SK-N-SH (cell line): ENCODE measurements at regions not wholly inside any gene's neighbourhood (a gene's known extent, or its start where the extent isn't known, plus 50 kb on each side); places are given as distances from the start of the nearest gene placed in this dataset.

Source experiments
- CTCF ChIA-PET: fragments of 300-600, 350-600 bp; formaldehyde crosslinking; extraction: SDS; loops from one replicate; lab custom pipeline; 2021; lab: Yijun Ruan, JAX
- POLR2A ChIA-PET: fragments of 350-600 bp; sonication (Branson Sonifier 250); formaldehyde crosslinking; extraction: SDS; loops from one replicate; lab custom pipeline; 2020; ENCODE audit warnings: antibody characterized with exemption, inconsistent platforms; lab: Yijun Ruan, JAX
- DNase-seq: peaks from one replicate; pipeline ENCODE4 v3.0.0; 2012
- H2AFZ ChIP-seq: fragments of 200-600 bp; sonication (generic); 2 replicates; pipeline ENCODE4 v1.8.1; 2016; ENCODE audit warnings: antibody characterized with exemption, mild to moderate bottlenecking, low read depth
- H3F3A ChIP-seq: fragments of 200-600 bp; sonication (generic); replicated peaks from 2 replicates; pipeline ENCODE3; 2016; ENCODE audit warnings: antibody characterized with exemption, mild to moderate bottlenecking; ENCODE audit not compliant: insufficient read depth
- H3K27ac ChIP-seq, 2 experiments: fragments of 200-500 bp in 1 of 2; fragments of 200-600 bp in 1 of 2; sonication (Bioruptor generic) in 1 of 2; sonication (generic), shearing (Covaris generic) in 1 of 2; 2 replicates each; pipeline versions ENCODE4 v1.5.1 to v1.6.1; 2014 to 2016; ENCODE audit warnings: low read depth in 2 of 2, inconsistent platforms in 1 of 2, low read length in 1 of 2, mild to moderate bottlenecking in 1 of 2, mixed read lengths in 1 of 2
- H3K27me3 ChIP-seq: fragments of 200-600 bp; sonication (generic), shearing (Covaris generic); 2 replicates; pipeline ENCODE4 v1.6.1; 2016; ENCODE audit warnings: mixed run types; ENCODE audit not compliant: insufficient read depth
- H3K36me3 ChIP-seq, 2 experiments: fragments of 200-500 bp in 1 of 2; fragments of 200-600 bp in 1 of 2; sonication (Bioruptor generic) in 1 of 2; sonication (generic) in 1 of 2; replicated peaks in 1 of 2; 2 replicates each; pipeline versions ENCODE3 to v1.5.1; 2014 to 2016; ENCODE audit warnings: low read length in 1 of 2, mild to moderate bottlenecking in 1 of 2; ENCODE audit not compliant: insufficient read depth in 2 of 2, control insufficient read depth in 1 of 2
- H3K4me1 ChIP-seq, 2 experiments: fragments of 200-500 bp in 1 of 2; fragments of 200-600 bp in 1 of 2; sonication (Bioruptor generic) in 1 of 2; sonication (generic), shearing (Covaris generic) in 1 of 2; 2 replicates each; pipeline versions ENCODE4 v1.5.1 to v1.6.1; 2014 to 2016; ENCODE audit warnings: low read depth in 1 of 2, low read length in 1 of 2, mixed run types in 1 of 2; ENCODE audit not compliant: insufficient read depth in 2 of 2, control insufficient read depth in 1 of 2
- H3K4me2 ChIP-seq: fragments of 200-600 bp; sonication (generic), shearing (Covaris generic); 2 replicates; pipeline ENCODE4 v1.6.1; 2017; ENCODE audit warnings: mixed run types
- H3K4me3 ChIP-seq, 2 experiments: fragments of 200-500 bp in 1 of 2; fragments of 200-600 bp in 1 of 2; sonication (Bioruptor generic) in 1 of 2; sonication (generic), shearing (Covaris generic) in 1 of 2; 2 replicates each; pipeline versions ENCODE4 v1.5.1 to v1.8.1; 2014 to 2016; ENCODE audit warnings: low read depth in 2 of 2, inconsistent platforms in 1 of 2, low read length in 1 of 2, mild to moderate bottlenecking in 1 of 2, mixed read lengths in 1 of 2, moderate library complexity in 1 of 2
- H3K79me2 ChIP-seq: fragments of 200-600 bp; sonication (generic); 2 replicates; pipeline ENCODE4 v1.8.1; 2017; ENCODE audit warnings: mild to moderate bottlenecking; ENCODE audit not compliant: insufficient read depth
- H3K9ac ChIP-seq: fragments of 200-600 bp; sonication (generic); 2 replicates; pipeline ENCODE4 v1.6.1; 2017; ENCODE audit warnings: mixed run types
- H3K9me2 ChIP-seq: fragments of 200-600 bp; sonication (generic); 2 replicates; pipeline ENCODE4 v1.6.1; 2017; ENCODE audit warnings: mixed run types
- H3K9me3 ChIP-seq: fragments of 200-600 bp; sonication (generic); 2 replicates; pipeline ENCODE4 v1.6.1; 2017; ENCODE audit warnings: mixed run types, mild to moderate bottlenecking, moderate library complexity
- H4K20me1 ChIP-seq: fragments of 200-600 bp; sonication (generic); 2 replicates; pipeline ENCODE4 v1.6.1; 2017; ENCODE audit warnings: mild to moderate bottlenecking, mixed run types; ENCODE audit not compliant: insufficient read depth
- CTCF ChIP-seq: fragments of 200-600 bp; sonication (generic); IDR thresholded peaks from 2 replicates; pipeline ENCODE4 v1.6.1; 2017; ENCODE audit warnings: antibody characterized with exemption, mild to moderate bottlenecking, moderate library complexity
- EP300 ChIP-seq, 2 experiments: IDR thresholded peaks; 2 replicates each; pipeline versions ENCODE4 v1.4.0 to v1.6.1; 2012; ENCODE audit warnings: borderline replicate concordance in 1 of 2, low read depth in 1 of 2, low read length in 1 of 2
- EZH2phosphoT487 ChIP-seq: fragments of 200-600 bp; sonication (generic); IDR thresholded peaks from 2 replicates; pipeline ENCODE4 v1.6.1; 2017; ENCODE audit warnings: low read depth, mixed run types, mild to moderate bottlenecking, antibody characterized with exemption, moderate library complexity, borderline replicate concordance
- FOXJ3 ChIP-seq: sonication (generic); formaldehyde crosslinking; IDR thresholded peaks from 2 replicates; pipeline ENCODE4 v1.5.1; 2020; ENCODE audit warnings: mild to moderate bottlenecking, missing genetic modification reagents
- FOXM1 ChIP-seq: IDR thresholded peaks from 2 replicates; pipeline ENCODE4 v1.4.0; 2012; ENCODE audit warnings: low read depth, mild to moderate bottlenecking
- IRF3 ChIP-seq: fragments of 150-350 bp; IDR thresholded peaks from 2 replicates; pipeline ENCODE4 v1.6.1; 2016; ENCODE audit warnings: mild to moderate bottlenecking, low read depth, low read length
- JUND ChIP-seq: IDR thresholded peaks from 2 replicates; pipeline ENCODE4 v1.4.0; 2012
- RCOR1 ChIP-seq: fragments of 150-350 bp; IDR thresholded peaks from 2 replicates; pipeline ENCODE4 v1.6.1; 2017; ENCODE audit warnings: antibody characterized with exemption, low read length
- SIN3A ChIP-seq: IDR thresholded peaks from 2 replicates; pipeline ENCODE4 v1.6.1; 2012; ENCODE audit warnings: low read depth, mild to moderate bottlenecking, low read length, moderate library complexity, borderline replicate concordance
- TAF1 ChIP-seq: IDR thresholded peaks from 2 replicates; pipeline ENCODE4 v1.6.1; 2012; ENCODE audit warnings: low read depth, mild to moderate bottlenecking, low read length, moderate library complexity, borderline replicate concordance
- USF1 ChIP-seq: IDR thresholded peaks from 2 replicates; pipeline ENCODE4 v1.4.0; 2012; ENCODE audit warnings: low read depth, borderline replicate concordance
- USF2 ChIP-seq: fragments of 150-350 bp; IDR thresholded peaks from 2 replicates; pipeline ENCODE4 v1.6.1; 2017; ENCODE audit warnings: antibody characterized with exemption, low read length, low read depth, borderline replicate concordance
- WGBS: methylation state at CpG from one replicate; pipeline ENCODE4 v1.1.6; 2017; ENCODE audit warnings: low lambda C conversion rate; 5-methylcytosine and 5-hydroxymethylcytosine counted together

- Histone ChIP-seq H3K79me2 (no peaks in the 10 kb centered on the region), H3K4me2 (no peak overlapping the region), H3K4me1 (no peaks in the 10 kb centered on the region), H2AFZ (no peak overlapping the region), H3F3A (no peaks in the 10 kb centered on the region), H3K36me3 (no peaks in the 10 kb centered on the region), H3K9ac (no peak overlapping the region), H3K27ac (no peak overlapping the region), H3K9me2 (no peaks in the 10 kb centered on the region), H3K9me3 (no peaks in the 10 kb centered on the region), H3K27me3 (no peaks in the 10 kb centered on the region), H3K4me3 (no peak overlapping the region), H4K20me1 (no peaks in the 10 kb centered on the region)
- POLR2A ChIA-PET: no interaction called here
- 46% methylated on average over 11 of the region's 12 CpGs for WGBS
- no peak for DNase-seq
- CTCF ChIA-PET: no interaction called here
- no peak for TF ChIP-seq IRF3
- TF ChIP-seq EZH2phosphoT487: no peak
- TF ChIP-seq EP300 (IDR thresholded peaks at IDR 0.05; ENCODE audit: borderline replicate concordance in 1 of 2, low read depth in 1 of 2, low read length in 1 of 2): no peak
- TF ChIP-seq FOXM1: no peak
- no peak for TF ChIP-seq CTCF
These were observed 125.7 kb upstream of the TRHDE start for GRCh38 chr12:72146495-72146894.

- CTCF ChIA-PET: no interaction called here
- H3K9me3 ChIP-seq: no peaks in the 10 kb centered on the region
- no peak overlapping the region for H3K4me3 ChIP-seq
These were observed 123.5 kb upstream of the TRHDE start for GRCh38 chr12:72148709-72149108.

More at GRCh38 chr12:72148709-72149108, 123.5 kb upstream of the TRHDE start:
- 20% methylated on average over 3 of the region's 3 CpGs for WGBS
- Histone ChIP-seq H2AFZ (no peak overlapping the region), H3K79me2 (no peaks in the 10 kb centered on the region), H3K9ac (no peak overlapping the region), H3K27me3 (no peaks in the 10 kb centered on the region)
- TF ChIP-seq SIN3A (no peak), JUND (no peak), TAF1 (no peak), USF2 (no peak), RCOR1 (no peak), EZH2phosphoT487 (no peak), USF1 (no peak), FOXJ3 (CRISPR knock-in tag) (no peak), IRF3 (no peak)
- TF ChIP-seq, all 33 proteins: peak for 0
- H3F3A ChIP-seq: no peaks in the 10 kb centered on the region
- DNase-seq: no peak
- no peaks in the 10 kb centered on the region for H4K20me1 ChIP-seq
- no peaks in the 10 kb centered on the region for H3K4me1 ChIP-seq
- POLR2A ChIA-PET: no interaction called here
- H3K27ac ChIP-seq: no peak overlapping the region
- no peaks in the 10 kb centered on the region for H3K36me3 ChIP-seq
- no peaks in the 10 kb centered on the region for H3K9me2 ChIP-seq
- no peak overlapping the region for H3K4me2 ChIP-seq
